Spinal cord (tissue), 9 donors: ENCODE measurements at regions not wholly inside any gene's neighbourhood (a gene's known extent, or its start where the extent isn't known, plus 50 kb on each side); places are given as distances from the start of the nearest gene placed in this dataset.
A peak's percentile ranks its signal among the peaks of the same experiment; 100 is the strongest.

ENCODE experiments used
- DNase-seq, 6 donors: peaks; one replicate each; pipeline versions ENCODE4 v3.0.0 to v3.0.0-alpha.2; 2013 to 2015; ENCODE audit warnings: low spot score in 6 of 6, low read depth in 4 of 6
- H3K27ac ChIP-seq: one replicate; pipeline ENCODE4 v1.5.1; 2013; ENCODE audit warnings: low read depth, low read length, control low read depth
- H3K27me3 ChIP-seq: one replicate; pipeline ENCODE4 v1.6.1; 2013; ENCODE audit warnings: low read length; ENCODE audit not compliant: control insufficient read depth, insufficient read depth
- H3K36me3 ChIP-seq: one replicate; pipeline ENCODE4 v1.6.1; 2013; ENCODE audit warnings: low read length; ENCODE audit not compliant: control insufficient read depth, insufficient read depth
- H3K4me1 ChIP-seq: one replicate; pipeline ENCODE4 v1.6.1; 2013; ENCODE audit warnings: low read length; ENCODE audit not compliant: control insufficient read depth, insufficient read depth
- H3K4me3 ChIP-seq: one replicate; pipeline ENCODE4 v1.5.1; 2013; ENCODE audit warnings: low read depth, low read length, control low read depth
- H3K9me3 ChIP-seq: one replicate; pipeline ENCODE4 v1.6.1; 2013; ENCODE audit warnings: low read length; ENCODE audit not compliant: control insufficient read depth, insufficient read depth
- WGBS: methylation state at CpG from one replicate; pipeline ENCODE4 v1.1.5; 2013; ENCODE audit warnings: missing lambda C conversion rate; ENCODE audit not compliant: insufficient coverage; 5-methylcytosine and 5-hydroxymethylcytosine counted together
- donor health status: healthy.

DNA sequence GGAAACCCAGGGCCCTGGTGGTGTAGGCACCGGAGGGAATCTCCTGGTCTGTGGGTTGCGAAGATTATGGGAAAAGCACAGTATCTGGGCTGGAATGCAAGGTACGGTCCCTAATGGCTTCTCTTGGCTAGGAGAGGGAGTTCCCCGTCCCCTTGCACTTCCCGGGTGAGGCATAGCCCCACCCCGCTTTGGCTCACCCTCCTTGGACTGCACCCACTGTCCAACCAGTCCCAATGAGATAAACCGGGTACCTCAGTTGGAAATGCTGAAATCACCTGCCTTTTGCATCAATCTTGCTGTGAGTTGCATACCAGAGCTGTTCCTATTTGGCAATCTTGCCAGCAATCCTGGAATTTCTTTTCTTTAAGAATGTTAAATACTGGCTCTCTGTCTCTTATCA, 1429.1 kb downstream of the MAT2B start:
- H3K4me1 ChIP-seq: no peaks in the 10 kb centered on the region
- H3K27me3 ChIP-seq: no peaks in the 10 kb centered on the region

DNA sequence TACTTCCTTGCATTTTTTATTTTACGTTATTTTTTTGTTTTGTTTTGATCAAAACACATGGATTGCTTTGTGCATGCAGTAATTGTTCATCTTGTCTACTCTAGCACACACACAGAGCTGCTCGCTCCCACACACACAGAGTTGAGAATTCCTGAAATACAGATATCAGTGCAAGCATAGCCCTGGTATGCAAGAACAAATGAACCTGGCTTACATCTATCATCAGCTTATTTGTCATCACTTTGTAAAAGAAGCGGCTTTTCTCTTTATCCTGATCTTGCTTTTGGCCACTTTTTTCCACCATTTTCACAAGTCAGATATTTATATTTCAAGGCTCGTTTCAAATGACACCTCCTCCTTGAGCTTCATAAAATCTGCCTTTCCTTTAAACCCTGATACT, 1435.7 kb downstream of the MAT2B start:
- WGBS: 96% methylated on average over 3 of the region's 4 CpGs

More for the DNA sequence above, 1429.1 kb downstream of the MAT2B start:
- 97% methylated on average over 7 of the region's 7 CpGs for WGBS
- Histone ChIP-seq H3K9me3 (no peaks in the 10 kb centered on the region), H3K27ac (no peak overlapping the region), H3K4me3 (no peak overlapping the region), H3K36me3 (no peaks in the 10 kb centered on the region)
- DNase-seq: no peak

DNA sequence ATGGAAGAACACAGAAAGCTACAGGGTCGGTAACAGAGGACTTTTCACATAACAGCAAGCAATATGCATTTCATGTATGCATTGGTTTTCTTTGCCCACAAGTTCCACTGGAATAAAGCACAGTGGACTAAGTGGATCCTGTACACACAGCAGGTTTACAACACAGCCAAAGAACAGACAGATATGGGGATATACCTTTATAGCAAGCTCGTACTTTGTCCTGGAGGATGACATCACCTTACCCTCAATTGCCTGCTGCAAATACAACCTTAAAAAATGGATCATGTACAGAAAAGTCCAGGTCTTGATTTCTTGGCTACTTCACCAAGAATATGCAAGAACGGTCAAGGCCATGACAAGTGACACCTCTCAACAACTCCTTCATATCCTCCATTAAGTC, 1445.5 kb downstream of the MAT2B start:
- WGBS: 100% methylated on average over 1 of the region's 3 CpGs
- Histone ChIP-seq H3K9me3 (no peaks in the 10 kb centered on the region), H3K4me3 (no peak overlapping the region)

More for the DNA sequence above, 1435.7 kb downstream of the MAT2B start:
- Histone ChIP-seq H3K9me3 (no peaks in the 10 kb centered on the region), H3K4me3 (no peak overlapping the region), H3K36me3 (no peaks in the 10 kb centered on the region), H3K27me3 (no peaks in the 10 kb centered on the region), H3K4me1 (no peaks in the 10 kb centered on the region), H3K27ac (no peak overlapping the region)
- DNase-seq: no peak

DNA sequence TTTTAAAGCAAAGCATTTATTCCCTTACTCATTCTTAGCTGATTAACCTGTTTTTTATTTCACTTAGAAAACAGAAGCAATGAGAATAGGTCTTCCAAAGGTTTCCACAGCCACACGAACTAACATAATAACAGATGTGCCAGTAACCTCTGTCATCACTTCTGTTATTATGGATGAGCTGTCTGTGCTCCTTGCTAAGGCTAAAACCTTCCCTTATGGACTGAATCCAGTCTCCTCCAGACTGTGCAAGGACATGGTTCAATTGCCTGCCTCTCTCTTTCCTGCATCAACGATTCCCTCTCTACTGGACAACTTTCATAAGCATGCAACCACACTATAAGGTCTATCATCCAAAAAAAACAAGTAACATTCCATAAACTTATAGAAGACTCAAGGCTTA, 1446.2 kb downstream of the MAT2B start:
- WGBS: 50% methylated on average over 2 of the region's 2 CpGs

More for the DNA sequence above, 1445.5 kb downstream of the MAT2B start:
- no peak for DNase-seq
- Histone ChIP-seq H3K27ac (no peak overlapping the region), H3K4me1 (no peaks in the 10 kb centered on the region), H3K36me3 (no peaks in the 10 kb centered on the region), H3K27me3 (no peaks in the 10 kb centered on the region)

DNA sequence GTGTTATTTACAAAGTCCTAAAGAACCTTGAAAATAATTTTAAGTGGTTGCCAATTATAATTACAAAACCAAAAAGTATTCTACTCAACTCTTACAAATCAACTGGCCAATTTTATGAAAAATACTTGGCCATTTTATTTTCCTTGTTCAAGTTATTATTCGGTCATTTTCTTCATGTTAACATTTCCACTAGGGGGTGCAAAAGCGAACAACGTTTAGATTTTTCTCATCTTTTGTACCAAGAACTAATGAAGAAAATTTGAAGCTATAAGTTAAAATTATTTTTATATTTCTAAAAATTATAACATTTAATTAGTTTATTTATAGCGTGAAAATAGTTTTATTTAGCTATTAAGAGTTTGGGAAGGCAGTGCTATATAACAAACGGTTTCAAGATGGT, 1453.3 kb downstream of the MAT2B start:
- WGBS: no CpG with 5 or more reads among the region's 5 CpGs
- no peaks in the 10 kb centered on the region for H3K36me3 ChIP-seq
- no peaks in the 10 kb centered on the region for H3K4me1 ChIP-seq
- no peak for DNase-seq
- H3K9me3 ChIP-seq: no peaks in the 10 kb centered on the region
- no peaks in the 10 kb centered on the region for H3K27me3 ChIP-seq
- no peak overlapping the region for H3K27ac ChIP-seq
- no peak overlapping the region for H3K4me3 ChIP-seq

More for the DNA sequence above, 1446.2 kb downstream of the MAT2B start:
- no peak overlapping the region for H3K27ac ChIP-seq
- H3K36me3 ChIP-seq: no peaks in the 10 kb centered on the region
- H3K4me3 ChIP-seq: no peak overlapping the region
- H3K9me3 ChIP-seq: no peaks in the 10 kb centered on the region
- H3K4me1 ChIP-seq: no peaks in the 10 kb centered on the region
- no peak for DNase-seq
- no peaks in the 10 kb centered on the region for H3K27me3 ChIP-seq

DNA sequence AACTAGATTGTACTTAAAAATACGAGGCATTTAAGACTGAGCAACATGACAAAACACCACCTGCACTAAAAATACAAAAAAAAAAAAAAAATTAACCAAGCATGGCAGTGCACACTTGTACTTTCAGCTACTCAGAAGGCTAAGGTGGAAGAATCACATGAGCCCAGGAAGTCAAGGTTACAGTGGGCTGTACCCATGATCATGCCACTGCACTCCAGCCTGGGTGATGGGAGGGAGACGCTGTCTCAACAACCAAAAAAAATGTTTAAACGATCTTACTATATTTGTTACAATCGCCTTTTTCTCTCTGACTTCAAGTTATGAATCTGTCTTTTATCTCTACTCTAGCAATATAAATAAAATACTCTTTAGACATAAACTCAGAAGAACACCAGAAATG, 1454.3 kb downstream of the MAT2B start:
- no peak for DNase-seq
- no CpG with 5 or more reads among the region's 4 CpGs for WGBS

DNA sequence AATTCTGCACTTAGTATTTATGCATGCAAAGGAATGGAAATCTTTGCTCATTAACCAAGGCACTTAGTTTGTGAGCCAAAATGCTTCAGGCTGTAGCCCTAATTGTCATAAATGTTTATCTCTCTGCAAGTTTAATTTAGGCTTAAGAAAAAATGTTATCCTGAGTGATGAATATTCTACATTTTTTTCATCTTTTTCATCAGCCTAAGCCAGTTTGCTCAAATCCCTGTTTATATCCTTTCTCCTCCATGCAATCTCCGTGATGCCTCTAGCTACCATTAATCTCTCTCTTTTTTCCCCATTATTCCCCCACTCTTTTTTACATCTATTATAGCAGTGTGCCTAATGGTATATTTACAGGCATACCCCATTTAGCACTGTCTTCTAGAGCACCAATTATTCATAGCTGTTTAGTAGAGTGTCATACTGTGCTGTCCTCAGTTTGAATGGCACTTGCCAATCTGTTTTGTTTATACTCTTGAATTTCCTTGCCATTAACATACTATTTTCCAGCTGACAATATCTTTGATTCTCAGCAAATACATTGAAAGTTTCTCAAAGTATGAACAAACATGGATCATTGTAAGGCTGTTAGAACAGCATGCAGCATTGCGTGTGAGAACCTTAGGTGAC, 1457.0 kb downstream of the MAT2B start:
- Histone ChIP-seq H3K27ac (no peak overlapping the region), H3K4me3 (no peak overlapping the region), H3K9me3 (no peaks in the 10 kb centered on the region), H3K4me1 (no peaks in the 10 kb centered on the region), H3K36me3 (no peaks in the 10 kb centered on the region), H3K27me3 (no peaks in the 10 kb centered on the region)
- peak in 2 of 6 donors; percentile 47 to 67 for DNase-seq
- 100% methylated on average over 1 of the region's 2 CpGs for WGBS

More for the DNA sequence above, 1454.3 kb downstream of the MAT2B start:
- H3K9me3 ChIP-seq: no peaks in the 10 kb centered on the region
- H3K4me3 ChIP-seq: no peak overlapping the region
- no peaks in the 10 kb centered on the region for H3K36me3 ChIP-seq
- H3K27ac ChIP-seq: no peak overlapping the region
- no peaks in the 10 kb centered on the region for H3K4me1 ChIP-seq
- no peaks in the 10 kb centered on the region for H3K27me3 ChIP-seq

DNA sequence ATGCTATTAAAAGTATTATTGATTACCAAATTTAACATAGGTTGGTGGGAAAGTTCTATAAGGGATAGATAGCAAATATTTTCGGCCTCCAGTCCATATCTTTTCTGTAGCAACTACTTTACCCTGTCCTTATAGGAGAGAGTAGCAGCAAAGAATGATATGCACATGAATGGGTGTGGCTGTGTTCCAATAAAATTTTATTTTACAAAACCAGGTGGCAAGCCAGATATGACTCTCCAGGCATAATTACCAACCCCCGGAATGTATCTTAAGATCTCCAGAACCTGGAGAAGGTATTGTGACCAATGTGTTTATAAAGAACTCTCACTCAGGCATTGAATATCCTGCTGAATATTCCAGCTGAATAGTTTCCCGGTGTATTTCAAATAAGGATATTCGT, 1461.2 kb downstream of the MAT2B start:
- no CpG with 5 or more reads among the region's 4 CpGs for whole genome bisulfite sequencing
- no peak for DNase-seq
- Histone ChIP-seq H3K27ac (no peak overlapping the region), H3K27me3 (no peaks in the 10 kb centered on the region), H3K9me3 (peaks cover 3% of the 10 kb centered on the region), H3K4me3 (no peak overlapping the region), H3K4me1 (no peaks in the 10 kb centered on the region), H3K36me3 (no peaks in the 10 kb centered on the region)

DNA sequence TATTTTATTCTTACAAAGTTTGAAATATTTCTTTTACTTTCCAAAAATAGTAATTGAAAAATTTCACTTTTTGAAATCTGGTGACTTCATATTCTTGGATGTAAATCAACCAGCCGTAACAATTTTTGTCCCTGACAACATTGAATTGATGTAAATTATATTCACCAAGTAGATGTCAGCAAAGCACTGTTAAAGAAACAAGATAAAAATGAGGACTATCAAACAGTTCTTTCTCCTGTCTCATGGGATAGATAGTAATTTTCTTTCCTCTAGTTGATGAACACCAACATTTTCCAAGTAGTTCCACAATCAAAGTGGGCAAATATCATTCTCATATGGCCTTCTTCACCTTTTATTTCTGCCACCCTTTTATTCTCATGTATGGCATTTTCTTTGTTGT, 1461.9 kb downstream of the MAT2B start:
- Histone ChIP-seq H3K9me3 (peaks cover 3% of the 10 kb centered on the region), H3K27ac (no peak overlapping the region), H3K27me3 (no peaks in the 10 kb centered on the region), H3K4me1 (no peaks in the 10 kb centered on the region), H3K4me3 (no peak overlapping the region), H3K36me3 (no peaks in the 10 kb centered on the region)
- DNase-seq: no peak
- no CpG with 5 or more reads among the region's 1 CpG for WGBS

DNA sequence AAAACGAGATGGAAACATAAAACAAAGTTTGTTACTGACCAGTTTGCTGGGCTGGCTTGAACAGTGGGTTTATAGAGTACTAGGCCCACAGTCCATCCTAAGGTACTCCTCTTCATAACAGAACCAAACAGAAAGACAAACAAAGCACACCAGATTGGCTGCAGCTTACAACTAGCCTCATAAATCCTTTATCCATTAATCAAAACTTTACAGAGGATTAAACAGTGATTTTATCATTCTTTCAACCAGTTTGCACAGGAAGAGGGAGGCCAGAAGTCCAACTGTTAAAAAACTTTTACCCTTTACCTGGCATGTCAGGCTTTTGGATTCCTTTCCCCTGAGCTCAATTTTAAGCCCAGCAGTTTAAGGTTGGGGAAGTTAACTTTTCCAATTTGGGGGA, 1467.6 kb downstream of the MAT2B start:
- WGBS: no CpG with 5 or more reads among the region's 1 CpG
- Histone ChIP-seq H3K4me1 (no peaks in the 10 kb centered on the region), H3K27me3 (no peaks in the 10 kb centered on the region), H3K36me3 (no peaks in the 10 kb centered on the region), H3K27ac (no peak overlapping the region), H3K4me3 (no peak overlapping the region), H3K9me3 (peaks cover 10% of the 10 kb centered on the region)
- DNase-seq: no peak
